Natural killer cell (primary cell): ENCODE measurements at regions not wholly inside any gene's neighbourhood (a gene's known extent, or its start where the extent isn't known, plus 50 kb on each side); places are given as distances from the start of the nearest gene placed in this dataset.
"Not testable (repeated sequence)": the region's sequence is repeated elsewhere in the genome, so short reads cannot be mapped to it uniquely, and the experiment has no call there.

ENCODE experiments used
- ATAC-seq, 3 donors: fragments of 150-1000 bp in 2 of 3; fragments of 200-7000 bp in 1 of 3; cut with Tn5 transposase; 1 replicate in 1 of 3; 2 replicates in 2 of 3; pipeline ENCODE4 v1.10.0; 2021; ENCODE audit warnings: mild to moderate bottlenecking in 2 of 3, moderate library complexity in 2 of 3
- DNase-seq, 2 donors: peaks; one replicate each; pipeline versions ENCODE4 v3.0.0 to v3.0.0-alpha.2; 2013 to 2021; ENCODE audit warnings: mixed read lengths in 1 of 2
- H3K27ac ChIP-seq: one replicate; pipeline ENCODE4 v1.5.1; 2013; ENCODE audit warnings: mild to moderate bottlenecking, low read length
- H3K27me3 ChIP-seq: one replicate; pipeline ENCODE4 v1.6.1; 2013; ENCODE audit warnings: low read length; ENCODE audit not compliant: control insufficient read depth, insufficient read depth
- H3K36me3 ChIP-seq: one replicate; pipeline ENCODE4 v1.6.1; 2013; ENCODE audit warnings: low read length; ENCODE audit not compliant: control insufficient read depth, insufficient read depth
- H3K4me1 ChIP-seq: one replicate; pipeline ENCODE4 v1.6.1; 2013; ENCODE audit warnings: low read length; ENCODE audit not compliant: control insufficient read depth, insufficient read depth
- H3K4me3 ChIP-seq: one replicate; pipeline ENCODE4 v1.5.1; 2013; ENCODE audit warnings: low read length
- H3K9me3 ChIP-seq: one replicate; pipeline ENCODE4 v1.6.1; 2013; ENCODE audit warnings: low read length; ENCODE audit not compliant: control insufficient read depth, insufficient read depth
- H3K27ac Mint-ChIP-seq, 2 donors: one replicate each; pipeline ENCODE4 v1.8.0; 2022; ENCODE audit warnings: mild to moderate bottlenecking in 2 of 2, mixed read lengths in 2 of 2, moderate library complexity in 1 of 2
- H3K27me3 Mint-ChIP-seq, 2 donors: one replicate each; pipeline ENCODE4 v1.8.0; 2022; ENCODE audit warnings: low read depth in 2 of 2, mixed read lengths in 2 of 2
- H3K36me3 Mint-ChIP-seq: one replicate; pipeline ENCODE4 v1.8.0; 2022; ENCODE audit warnings: mixed read lengths
- H3K4me1 Mint-ChIP-seq, 2 donors: one replicate each; pipeline ENCODE4 v1.8.0; 2022; ENCODE audit warnings: mixed read lengths in 2 of 2
- H3K4me3 Mint-ChIP-seq: one replicate; pipeline ENCODE4 v1.8.0; 2022; ENCODE audit warnings: mild to moderate bottlenecking, moderate library complexity, mixed read lengths
- H3K9me3 Mint-ChIP-seq, 2 donors: one replicate each; pipeline ENCODE4 v1.8.0; 2022; ENCODE audit warnings: mixed read lengths in 2 of 2
- WGBS: methylation state at CpG from one replicate; pipeline ENCODE4 v1.1.7; 2013; ENCODE audit warnings: missing lambda C conversion rate; ENCODE audit not compliant: insufficient coverage; 5-methylcytosine and 5-hydroxymethylcytosine counted together
- intact Hi-C: fragments of 100-400 bp; cut with micrococcal nuclease; formaldehyde crosslinking; loops from one replicate; pipeline ENCODE4 v1.14.2; 2022

GRCh38 chr1:146704162-146704724 is 233.9 kb upstream of the NBPF12 start:
- H3K9me3 Mint-ChIP-seq, H3K4me1 ChIP-seq, H3K27me3 Mint-ChIP-seq, H3K4me3 ChIP-seq, H3K27ac ChIP-seq, H3K36me3 Mint-ChIP-seq, H3K27me3 ChIP-seq, H3K4me3 Mint-ChIP-seq, DNase-seq, H3K9me3 ChIP-seq, intact Hi-C loops, H3K4me1 Mint-ChIP-seq, ATAC-seq, H3K36me3 ChIP-seq, H3K27ac Mint-ChIP-seq: not testable (repeated sequence)
- WGBS, result no CpG with 5 or more reads among the region's 2 CpGs

GRCh38 chr1:146701320-146701719 is 236.8 kb upstream of the NBPF12 start:
- H3K36me3 ChIP-seq, H3K27ac Mint-ChIP-seq, H3K4me1 Mint-ChIP-seq, H3K4me3 ChIP-seq, H3K9me3 Mint-ChIP-seq, ATAC-seq, H3K27me3 Mint-ChIP-seq, H3K27ac ChIP-seq, H3K4me3 Mint-ChIP-seq, intact Hi-C loops, H3K27me3 ChIP-seq, H3K4me1 ChIP-seq, H3K9me3 ChIP-seq, H3K36me3 Mint-ChIP-seq, DNase-seq: not testable (repeated sequence)
- no CpG with 5 or more reads among the region's 1 CpG for WGBS

- ATAC-seq, H3K4me1 ChIP-seq, H3K36me3 ChIP-seq, DNase-seq, H3K9me3 ChIP-seq, H3K9me3 Mint-ChIP-seq, H3K4me1 Mint-ChIP-seq, H3K27me3 Mint-ChIP-seq, H3K27ac ChIP-seq, H3K27me3 ChIP-seq, intact Hi-C loops, H3K36me3 Mint-ChIP-seq, H3K27ac Mint-ChIP-seq, H3K4me3 ChIP-seq, H3K4me3 Mint-ChIP-seq: not testable (repeated sequence)
- WGBS, result 29% methylated on average over 1 of the region's 10 CpGs
These were observed 242.7 kb upstream of the NBPF12 start for GRCh38 chr1:146695388-146695787.

- H3K36me3 ChIP-seq, H3K9me3 Mint-ChIP-seq, H3K4me1 ChIP-seq, H3K4me3 Mint-ChIP-seq, H3K27me3 Mint-ChIP-seq, H3K27ac Mint-ChIP-seq, H3K27ac ChIP-seq, H3K9me3 ChIP-seq, intact Hi-C loops, H3K4me3 ChIP-seq, H3K27me3 ChIP-seq, H3K36me3 Mint-ChIP-seq, DNase-seq, H3K4me1 Mint-ChIP-seq, ATAC-seq: not testable (repeated sequence)
- no CpG with 5 or more reads among the region's 3 CpGs for WGBS
These were observed 246.3 kb upstream of the NBPF12 start for GRCh38 chr1:146691798-146692197.

GRCh38 chr1:146688893-146689292 is 249.2 kb upstream of the NBPF12 start:
- H3K4me3 Mint-ChIP-seq, intact Hi-C loops, DNase-seq, H3K36me3 Mint-ChIP-seq, H3K36me3 ChIP-seq, H3K27ac ChIP-seq, H3K27me3 ChIP-seq, H3K9me3 Mint-ChIP-seq, H3K4me3 ChIP-seq, H3K9me3 ChIP-seq, H3K27ac Mint-ChIP-seq, ATAC-seq, H3K4me1 ChIP-seq, H3K27me3 Mint-ChIP-seq, H3K4me1 Mint-ChIP-seq: not testable (repeated sequence)
- no CpG with 5 or more reads among the region's 3 CpGs for WGBS

- ATAC-seq, H3K36me3 ChIP-seq, intact Hi-C loops, H3K27ac Mint-ChIP-seq, H3K27ac ChIP-seq, DNase-seq, H3K27me3 ChIP-seq, H3K4me3 ChIP-seq, H3K4me3 Mint-ChIP-seq, H3K27me3 Mint-ChIP-seq, H3K4me1 ChIP-seq, H3K4me1 Mint-ChIP-seq, H3K36me3 Mint-ChIP-seq, H3K9me3 Mint-ChIP-seq, H3K9me3 ChIP-seq: not testable (repeated sequence)
- WGBS, result 81% methylated on average over 3 of the region's 4 CpGs
These were observed 251.3 kb upstream of the NBPF12 start for GRCh38 chr1:146686777-146687366.

- H3K4me3 ChIP-seq, ATAC-seq, H3K27me3 ChIP-seq, H3K27me3 Mint-ChIP-seq, H3K4me3 Mint-ChIP-seq, H3K4me1 Mint-ChIP-seq, H3K4me1 ChIP-seq, H3K27ac Mint-ChIP-seq, H3K36me3 ChIP-seq, DNase-seq, intact Hi-C loops, H3K9me3 Mint-ChIP-seq, H3K36me3 Mint-ChIP-seq, H3K27ac ChIP-seq, H3K9me3 ChIP-seq: not testable (repeated sequence)
- no CpG with 5 or more reads among the region's 5 CpGs for WGBS
These were observed 255.0 kb upstream of the NBPF12 start for GRCh38 chr1:146683126-146683429.

GRCh38 chr1:146682227-146683125 is 255.6 kb upstream of the NBPF12 start:
- H3K4me3 ChIP-seq, H3K4me3 Mint-ChIP-seq, H3K4me1 Mint-ChIP-seq, ATAC-seq, H3K4me1 ChIP-seq, DNase-seq, H3K27ac ChIP-seq, H3K36me3 Mint-ChIP-seq, H3K27ac Mint-ChIP-seq, H3K27me3 Mint-ChIP-seq, H3K9me3 ChIP-seq, intact Hi-C loops, H3K9me3 Mint-ChIP-seq, H3K36me3 ChIP-seq, H3K27me3 ChIP-seq: not testable (repeated sequence)
- WGBS, result 50% methylated on average over 1 of the region's 11 CpGs
